ENCODE measurements at regions not wholly inside any gene's neighbourhood (a gene's known extent, or its start where the extent isn't known, plus 50 kb on each side); places are given as distances from the start of the nearest gene placed in this dataset.

DNA sequence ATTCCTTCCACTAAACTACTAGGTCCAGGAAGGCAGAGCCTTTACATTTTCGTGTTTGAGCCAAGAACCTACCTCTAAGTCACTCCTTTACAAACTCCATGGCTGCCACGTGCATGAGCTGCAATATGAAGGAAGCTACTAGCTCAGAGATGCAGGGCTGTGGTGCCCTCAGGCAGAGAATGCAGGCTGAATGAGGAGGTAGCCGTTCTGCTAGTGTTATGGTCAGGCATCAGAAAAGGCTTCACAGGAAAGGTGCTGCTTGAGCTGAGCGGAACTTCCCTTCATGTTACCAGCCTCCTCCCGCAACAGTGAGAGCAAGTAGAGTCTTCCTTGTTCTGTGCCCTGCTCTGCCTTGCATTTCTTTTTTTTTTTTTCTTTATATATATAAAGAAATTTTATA, 148.3 kb upstream of the PACRGL start:
- H3K27me3 Mint-ChIP-seq (ENCODE audit: insufficient read depth, unreplicated experiment) = no peaks in the 10 kb centered on the region
- no peak overlapping the region for H3K27ac Mint-ChIP-seq (ENCODE audit: low read depth, unreplicated experiment)
- no peak for TF ChIP-seq CTCF (IDR thresholded peaks at IDR 0.05; ENCODE audit: unreplicated experiment)
- no peaks in the 10 kb centered on the region for H3K36me3 Mint-ChIP-seq (ENCODE audit: insufficient read depth, unreplicated experiment)
- no TSS peak for BruUV-seq (replicated peaks)
- H3K4me1 Mint-ChIP-seq (ENCODE audit: insufficient read depth, unreplicated experiment) = no peaks in the 10 kb centered on the region
- CTCF ChIA-PET = interaction anchor here (0.7 kb wide), 1 partner anchor 1331 kb away, joined by 3 read pairs; no protein-coding TSS in a partner anchor
- no peaks in the 10 kb centered on the region for H3K9me3 Mint-ChIP-seq (ENCODE audit: unreplicated experiment)
- intact Hi-C loops (cut with micrococcal nuclease) = no loop called here
- H3K4me3 Mint-ChIP-seq (ENCODE audit: unreplicated experiment) = no peak overlapping the region
- no peak for DNase-seq (ENCODE audit: unreplicated experiment)
- POLR2A ChIA-PET = no interaction called here

DNA sequence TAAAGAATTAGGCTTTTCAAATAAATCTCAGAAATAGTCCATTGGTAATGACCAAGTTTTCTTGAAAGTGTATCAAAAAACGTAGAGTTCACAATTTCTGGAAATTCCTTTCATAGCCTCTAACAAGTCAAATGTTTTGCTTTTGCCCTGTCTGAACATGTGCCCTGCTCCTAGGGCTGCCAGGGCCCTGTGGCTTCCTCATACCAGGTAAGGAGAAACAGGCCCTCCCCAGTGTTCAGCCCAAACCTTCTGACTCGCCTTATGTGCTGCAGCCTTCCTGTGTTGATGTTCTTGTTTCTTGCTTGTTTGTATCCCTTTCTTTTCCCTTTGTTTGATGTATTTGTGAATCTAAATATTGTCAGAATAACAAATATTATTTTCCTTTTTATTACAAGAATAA, 146.1 kb upstream of the PACRGL start:
- intact Hi-C loops (cut with micrococcal nuclease) = no loop called here
- H3K27me3 Mint-ChIP-seq (ENCODE audit: insufficient read depth, unreplicated experiment) = no peaks in the 10 kb centered on the region
- no peak overlapping the region for H3K27ac Mint-ChIP-seq (ENCODE audit: low read depth, unreplicated experiment)
- no peak for TF ChIP-seq CTCF (IDR thresholded peaks at IDR 0.05; ENCODE audit: unreplicated experiment)
- peak; percentile 4 for DNase-seq (ENCODE audit: unreplicated experiment)
- H3K36me3 Mint-ChIP-seq (ENCODE audit: insufficient read depth, unreplicated experiment) = no peaks in the 10 kb centered on the region
- ChIA-PET POLR2A (no interaction called here), CTCF (no interaction called here)
- H3K4me1 Mint-ChIP-seq (ENCODE audit: insufficient read depth, unreplicated experiment) = no peaks in the 10 kb centered on the region
- no peaks in the 10 kb centered on the region for H3K9me3 Mint-ChIP-seq (ENCODE audit: unreplicated experiment)
- no TSS peak for BruUV-seq (replicated peaks)
- no peak overlapping the region for H3K4me3 Mint-ChIP-seq (ENCODE audit: unreplicated experiment)

- ChIA-PET CTCF (interaction anchor here (0.5 to 0.7 kb wide), 4 partner anchors 18 to 1857 kb away, joined by 3 to 4 read pairs (median 3); no protein-coding TSS in a partner anchor), POLR2A (interaction anchor here (0.9 kb wide), 1 partner anchor 13 kb away, joined by 3 read pairs; no protein-coding TSS in a partner anchor)
- H3K36me3 Mint-ChIP-seq (ENCODE audit: insufficient read depth, unreplicated experiment) = no peaks in the 10 kb centered on the region
- intact Hi-C loops (cut with micrococcal nuclease) = no loop called here
- TF ChIP-seq CTCF (IDR thresholded peaks at IDR 0.05; ENCODE audit: unreplicated experiment) = no peak
- no peaks in the 10 kb centered on the region for H3K27me3 Mint-ChIP-seq (ENCODE audit: insufficient read depth, unreplicated experiment)
- no peaks in the 10 kb centered on the region for H3K4me1 Mint-ChIP-seq (ENCODE audit: insufficient read depth, unreplicated experiment)
- no TSS peak for BruUV-seq (replicated peaks)
- H3K27ac Mint-ChIP-seq (ENCODE audit: low read depth, unreplicated experiment) = no peak overlapping the region
- no peak overlapping the region for H3K4me3 Mint-ChIP-seq (ENCODE audit: unreplicated experiment)
- H3K9me3 Mint-ChIP-seq (ENCODE audit: unreplicated experiment) = no peaks in the 10 kb centered on the region
- DNase-seq (ENCODE audit: unreplicated experiment) = no peak
These were observed 135.1 kb upstream of the PACRGL start for GRCh38 chr4:20565075-20565721.

DNA sequence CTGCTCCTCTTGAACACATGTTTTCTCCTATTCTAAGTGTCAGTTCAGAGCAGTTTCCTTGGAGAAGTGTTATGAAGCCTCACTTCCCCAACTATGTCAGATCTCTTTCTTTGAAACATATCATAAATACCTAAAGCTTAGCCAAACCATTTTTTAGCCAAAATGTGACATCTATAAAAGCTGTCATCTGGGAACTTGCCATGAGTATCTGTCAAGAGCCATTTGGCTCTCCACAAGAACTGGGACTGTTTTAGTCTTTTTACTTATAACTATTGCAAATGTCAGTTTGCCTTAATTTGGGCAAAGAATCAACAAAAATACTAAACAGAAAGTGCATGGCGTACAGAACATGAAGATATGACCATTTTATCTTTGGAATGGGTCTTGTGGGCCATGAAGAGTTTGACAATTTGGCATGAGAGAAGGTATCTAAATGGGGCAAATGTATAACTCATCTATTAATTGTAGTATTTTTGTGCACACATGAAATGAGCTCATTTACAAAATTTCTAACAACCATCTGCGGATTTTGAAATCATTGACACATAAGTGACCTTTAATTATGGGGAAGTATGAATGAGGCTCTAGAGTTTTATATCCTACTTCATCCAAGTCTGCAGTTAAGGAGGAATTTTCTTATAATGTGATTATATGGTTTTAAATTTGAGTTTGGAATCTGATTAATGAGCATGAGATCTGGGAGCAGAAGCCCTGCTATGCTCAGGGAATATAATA, 129.1 kb upstream of the PACRGL start:
- H3K4me1 Mint-ChIP-seq (ENCODE audit: insufficient read depth, unreplicated experiment) = no peaks in the 10 kb centered on the region
- ChIA-PET CTCF (interaction anchor here (0.6 to 1.1 kb wide), 2 partner anchors 44 to 114 kb away, joined by 3 read pairs; no protein-coding TSS in a partner anchor), POLR2A (interaction anchor here (0.9 kb wide), 1 partner anchor 8 kb away, joined by 3 read pairs; no protein-coding TSS in a partner anchor)
- H3K27me3 Mint-ChIP-seq (ENCODE audit: insufficient read depth, unreplicated experiment) = no peaks in the 10 kb centered on the region
- H3K4me3 Mint-ChIP-seq (ENCODE audit: unreplicated experiment) = no peak overlapping the region
- no peaks in the 10 kb centered on the region for H3K9me3 Mint-ChIP-seq (ENCODE audit: unreplicated experiment)
- BruUV-seq (replicated peaks) = no TSS peak
- H3K27ac Mint-ChIP-seq (ENCODE audit: low read depth, unreplicated experiment) = no peak overlapping the region
- intact Hi-C loops (cut with micrococcal nuclease) = no loop called here
- H3K36me3 Mint-ChIP-seq (ENCODE audit: insufficient read depth, unreplicated experiment) = no peaks in the 10 kb centered on the region
- TF ChIP-seq CTCF (IDR thresholded peaks at IDR 0.05; ENCODE audit: unreplicated experiment) = no peak
- no peak for DNase-seq (ENCODE audit: unreplicated experiment)
